CD4-positive, alpha-beta T cell treated with Interleukin-1 beta for 1 hour (primary cell): ENCODE measurements at regions not wholly inside any gene's neighbourhood (a gene's known extent, or its start where the extent isn't known, plus 50 kb on each side); places are given as distances from the start of the nearest gene placed in this dataset.

Experiments
- DNase-seq, 2 donors: peaks; one replicate each; pipeline ENCODE4 v3.0.0-alpha.2; 2020 to 2022

GRCh38 chr4:35934320-35934981 is 309.9 kb downstream of the ARAP2 start:
- DNase-seq, result peak in 1 of 2 donors; percentile 23

- DNase-seq, result no peak
These were observed 305.4 kb downstream of the ARAP2 start for GRCh38 chr4:35938936-35939335.

- no peak for DNase-seq
These were observed 304.6 kb downstream of the ARAP2 start for GRCh38 chr4:35939751-35940150.

- no peak for DNase-seq
These were observed 302.2 kb downstream of the ARAP2 start for GRCh38 chr4:35942092-35942491.

GRCh38 chr4:35943606-35944005 is 300.7 kb downstream of the ARAP2 start:
- no peak for DNase-seq

- DNase-seq, result no peak
These were observed 296.1 kb downstream of the ARAP2 start for GRCh38 chr4:35948171-35948570.

GRCh38 chr4:35950442-35950841 is 293.9 kb downstream of the ARAP2 start:
- no peak for DNase-seq

GRCh38 chr4:35952751-35953150 is 291.6 kb downstream of the ARAP2 start:
- no peak for DNase-seq

- no peak for DNase-seq
These were observed 280.9 kb downstream of the ARAP2 start for GRCh38 chr4:35963383-35963782.

- DNase-seq, result no peak
These were observed 280.3 kb downstream of the ARAP2 start for GRCh38 chr4:35963974-35964515.

GRCh38 chr4:35965300-35965699 is 279.0 kb downstream of the ARAP2 start:
- no peak for DNase-seq

GRCh38 chr4:35966566-35966965 is 277.7 kb downstream of the ARAP2 start:
- no peak for DNase-seq

- DNase-seq, result no peak
These were observed 273.9 kb downstream of the ARAP2 start for GRCh38 chr4:35970366-35970960.

GRCh38 chr4:35972814-35973213 is 271.5 kb downstream of the ARAP2 start:
- no peak for DNase-seq

GRCh38 chr4:35975617-35976355 is 268.5 kb downstream of the ARAP2 start:
- DNase-seq, result no peak

- no peak for DNase-seq
These were observed 265.8 kb downstream of the ARAP2 start for GRCh38 chr4:35978551-35978950.

- DNase-seq, result no peak
These were observed 262.0 kb downstream of the ARAP2 start for GRCh38 chr4:35982318-35982717.

- no peak for DNase-seq
These were observed 257.8 kb downstream of the ARAP2 start for GRCh38 chr4:35986537-35986936.

- DNase-seq, result no peak
These were observed 250.7 kb downstream of the ARAP2 start for GRCh38 chr4:35993606-35994005.

GRCh38 chr4:36000941-36001557 is 243.3 kb downstream of the ARAP2 start:
- DNase-seq, result no peak

- DNase-seq, result no peak
These were observed 241.3 kb downstream of the ARAP2 start for GRCh38 chr4:36003051-36003450.

- no peak for DNase-seq
These were observed 240.0 kb downstream of the ARAP2 start for GRCh38 chr4:36004204-36004851.

- DNase-seq, result no peak
These were observed 238.1 kb downstream of the ARAP2 start for GRCh38 chr4:36006226-36006625.
